GM19238 (cell line): ENCODE measurements at regions not wholly inside any gene's neighbourhood (a gene's known extent, or its start where the extent isn't known, plus 50 kb on each side); places are given as distances from the start of the nearest gene placed in this dataset.
A peak's percentile ranks its signal among the peaks of the same experiment; 100 is the strongest.
"Not testable (repeated sequence)": the region's sequence is repeated elsewhere in the genome, so short reads cannot be mapped to it uniquely, and the experiment has no call there.

Source experiments
- DNase-seq: peaks from one replicate; pipeline ENCODE4 v3.0.0; 2011; ENCODE audit warnings: low spot score; ENCODE audit not compliant: insufficient read length

- no peak for DNase-seq
Measured at GRCh38 chr2:153307223-153307622, 171.3 kb downstream of the RPRM start.

DNA sequence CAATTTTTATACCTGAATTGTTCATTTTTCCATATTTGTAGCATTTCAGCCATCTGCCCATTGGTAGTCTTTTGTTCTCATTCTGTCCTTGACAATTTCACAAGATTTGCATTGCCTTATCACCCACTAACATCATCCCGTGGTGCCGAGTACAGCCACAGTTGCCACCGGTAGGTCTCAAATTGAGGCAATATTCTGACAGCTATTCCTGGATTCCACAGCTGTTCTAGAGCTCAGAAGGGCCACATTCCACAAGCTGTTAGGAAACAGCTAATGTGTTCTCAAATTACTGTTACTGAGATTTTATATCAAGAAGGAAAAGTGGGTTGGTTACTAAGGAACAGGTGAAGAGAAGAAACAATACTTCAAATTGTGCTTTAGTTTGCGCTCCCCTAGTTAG lies 178.8 kb downstream of the RPRM start:
- no peak for DNase-seq

DNA sequence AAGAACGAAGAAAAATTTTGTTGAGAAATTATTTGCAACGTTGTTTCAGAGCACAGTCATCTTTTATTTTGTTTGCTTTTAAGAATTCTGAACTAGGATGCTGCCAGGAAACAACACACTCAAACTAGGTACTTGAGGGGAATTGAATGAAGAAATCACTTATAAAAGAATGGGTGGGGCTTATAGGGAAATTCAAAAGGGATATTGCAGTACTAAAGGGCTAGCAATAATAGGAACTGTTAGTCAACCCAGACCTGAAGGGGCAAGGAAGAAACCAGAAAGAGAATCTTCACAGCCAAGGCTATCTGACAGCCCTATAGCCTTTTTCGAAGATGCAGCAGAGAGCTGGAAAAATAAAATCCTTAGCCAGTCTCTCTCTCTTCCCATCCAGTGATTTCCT lies 179.3 kb downstream of the RPRM start:
- no peak for DNase-seq

GRCh38 chr2:153294199-153294786 lies 184.3 kb downstream of the RPRM start:
- no peak for DNase-seq

DNA sequence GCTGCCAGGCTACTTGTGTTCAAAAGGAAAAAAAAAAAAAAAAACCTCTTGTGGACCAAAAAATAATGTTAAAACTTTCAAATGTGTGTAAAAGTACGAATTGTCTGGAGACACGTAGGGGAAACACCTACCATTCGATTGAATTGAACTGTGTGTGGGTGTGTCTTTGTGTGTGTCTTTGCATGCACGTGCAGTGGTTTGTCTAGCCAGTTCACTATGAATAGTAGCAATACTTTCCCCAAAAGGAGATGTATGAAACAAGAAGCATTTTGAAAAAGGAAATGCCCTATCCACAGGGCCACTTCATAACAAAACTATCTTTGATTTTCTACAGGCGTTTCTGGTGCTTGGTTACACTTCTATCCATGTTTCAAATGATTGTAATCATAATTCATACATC lies 186.8 kb downstream of the RPRM start:
- DNase-seq: no peak

DNA sequence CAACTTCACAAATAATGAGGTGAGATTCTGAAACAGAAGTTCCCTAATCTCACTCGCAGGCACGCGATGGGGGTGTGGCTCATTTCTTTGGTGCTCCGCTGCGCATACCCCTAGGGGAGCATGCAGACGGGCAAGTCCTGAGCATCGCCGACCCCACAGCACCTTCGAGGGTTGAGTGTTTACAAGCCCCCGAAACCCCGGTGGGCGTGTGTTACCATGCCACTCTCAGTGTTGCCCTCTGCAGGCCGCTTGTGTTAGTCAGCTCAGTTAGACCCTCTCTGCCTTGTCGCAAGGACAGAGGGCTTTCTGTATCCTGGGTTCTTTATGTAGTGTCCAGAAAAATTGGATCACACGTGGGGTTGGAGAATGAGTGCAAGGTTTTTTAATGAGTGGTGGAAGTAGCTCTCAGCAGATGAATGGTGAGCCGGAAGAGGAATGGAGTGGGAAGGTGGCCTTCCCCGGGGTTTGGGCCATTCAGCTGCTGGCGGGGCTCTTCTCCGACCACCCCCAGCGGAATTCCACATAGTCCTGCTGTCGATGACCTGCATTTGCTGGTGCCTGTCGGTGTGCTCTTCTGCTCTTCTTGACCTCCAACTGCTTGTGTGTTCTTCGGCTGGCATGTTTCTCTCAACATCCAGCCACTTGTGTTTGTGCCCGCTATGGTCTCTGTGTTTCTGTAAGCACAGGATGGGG lies 191.3 kb downstream of the RPRM start:
- DNase-seq: no peak

DNA sequence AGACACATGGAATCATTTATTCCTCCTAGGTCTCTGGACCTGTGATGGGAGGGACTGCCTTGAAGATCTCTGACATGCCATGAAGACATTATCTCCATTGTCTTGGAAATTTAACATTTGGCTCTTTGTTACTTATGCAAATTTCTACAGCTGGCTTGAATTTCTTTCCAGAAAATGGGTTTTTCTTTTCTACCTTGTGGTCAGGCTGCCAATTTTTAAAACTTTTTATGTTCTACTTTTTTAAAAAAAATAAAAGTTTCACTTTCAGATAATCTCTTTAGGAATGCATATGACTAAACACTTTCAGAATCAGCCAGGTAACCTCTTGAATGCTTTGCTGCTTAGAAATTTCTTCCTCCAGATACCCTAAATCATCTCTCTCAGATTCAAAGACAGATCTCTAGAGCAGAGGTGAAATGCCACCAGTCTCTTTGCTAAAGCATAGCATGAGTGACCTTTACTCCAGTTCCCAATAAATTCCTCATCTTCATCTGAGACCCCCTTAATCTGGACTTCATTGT lies 209.6 kb downstream of the RPRM start:
- DNase-seq: no peak

DNA sequence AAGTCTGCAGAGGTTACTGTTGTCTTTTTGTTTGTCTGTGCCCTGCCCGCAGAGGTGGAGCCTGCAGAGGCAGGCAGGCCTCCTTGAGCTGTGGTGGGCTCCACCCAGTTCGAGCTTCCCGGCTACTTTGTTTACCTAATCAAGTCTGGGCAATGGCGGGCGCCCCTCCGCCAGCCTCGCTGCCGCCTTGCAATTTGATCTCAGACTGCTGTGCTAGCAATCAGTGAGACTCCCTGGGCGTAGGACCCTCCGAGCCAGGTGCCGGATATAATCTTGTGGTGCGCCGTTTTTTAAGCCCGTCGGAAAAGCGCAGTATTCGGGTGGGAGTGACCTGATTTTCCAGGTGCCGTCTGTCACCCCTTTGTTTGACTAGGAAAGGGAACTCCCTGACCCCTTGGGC lies 221.7 kb downstream of the RPRM start:
- DNase-seq: not testable (repeated sequence)

DNA sequence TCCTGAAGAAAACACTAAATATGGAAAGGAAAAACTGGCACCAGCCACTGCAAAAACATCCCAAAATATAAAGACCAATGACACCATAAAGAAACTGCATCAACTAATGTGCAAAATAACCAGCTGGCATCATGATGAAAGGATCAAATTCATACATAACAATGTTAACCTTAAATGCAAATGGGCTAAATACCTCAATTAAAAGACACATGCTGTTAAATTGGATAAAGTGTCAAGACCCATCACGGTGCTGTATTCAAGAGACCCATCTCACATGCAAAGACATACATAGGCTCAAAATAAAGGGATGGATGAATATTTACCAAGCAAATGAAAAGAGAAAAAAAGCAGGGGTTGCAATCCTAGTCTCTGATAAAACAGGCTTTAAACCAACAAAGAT lies 231.9 kb downstream of the RPRM start:
- not testable (repeated sequence) for DNase-seq

DNA sequence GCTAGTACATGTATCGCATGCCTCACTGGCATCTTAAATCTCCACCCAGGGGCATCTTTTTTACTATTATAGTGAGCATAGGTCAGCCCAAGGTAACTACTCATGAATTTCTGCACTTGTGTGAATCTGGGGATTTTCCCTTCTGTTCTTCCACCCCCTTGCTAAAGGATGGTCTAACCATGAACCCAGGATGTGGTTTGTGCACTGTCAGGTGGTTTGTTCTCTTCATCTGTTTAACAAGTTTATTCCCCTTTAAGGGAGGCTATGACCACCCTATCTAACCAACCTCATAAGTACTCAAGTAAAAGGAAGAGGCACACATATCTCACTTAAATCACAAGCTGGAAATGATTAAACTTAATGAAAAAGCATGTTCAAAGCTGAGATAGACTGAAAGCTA lies 243.0 kb downstream of the RPRM start:
- DNase-seq: peak; percentile 3

DNA sequence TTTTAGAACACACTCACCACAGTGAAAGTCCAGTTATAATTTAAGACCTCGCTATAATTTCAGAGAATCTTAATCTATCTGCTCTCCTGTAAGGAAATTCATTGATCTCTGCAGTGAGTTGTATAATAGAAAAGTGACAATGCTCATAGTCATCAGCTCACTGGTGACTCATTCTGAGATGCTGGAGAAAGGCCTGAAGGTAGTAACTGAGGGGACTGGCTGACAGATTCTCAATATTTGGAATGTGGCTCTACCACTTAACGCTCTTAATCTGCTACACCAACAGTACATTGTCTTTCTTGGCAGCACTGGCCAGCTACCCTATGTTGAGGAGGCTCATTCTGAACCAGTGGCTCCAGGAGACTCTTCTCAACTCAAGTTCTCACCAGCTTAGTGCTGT lies 246.1 kb downstream of the RPRM start:
- DNase-seq: no peak

GRCh38 chr2:153230977-153231376 lies 247.6 kb downstream of the RPRM start:
- no peak for DNase-seq

DNA sequence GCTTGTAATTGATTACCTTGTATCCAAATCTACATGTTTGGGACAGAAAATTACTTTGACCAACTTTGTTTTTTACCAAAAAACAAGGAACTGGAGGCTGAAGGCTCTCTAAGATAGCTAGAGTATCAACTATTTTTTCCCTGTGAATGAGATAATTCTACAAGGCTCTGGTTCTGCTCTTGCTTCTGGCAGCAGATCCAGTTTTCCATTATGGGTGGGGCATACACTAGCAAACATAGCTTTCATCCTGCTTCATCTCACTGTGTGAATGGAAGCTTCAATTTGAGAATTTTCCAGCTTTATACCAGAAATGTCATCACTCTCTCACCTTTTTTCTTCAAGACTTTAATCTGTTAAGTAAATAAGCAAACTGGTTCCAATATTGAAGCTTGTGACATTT lies 249.7 kb downstream of the RPRM start:
- no peak for DNase-seq

DNA sequence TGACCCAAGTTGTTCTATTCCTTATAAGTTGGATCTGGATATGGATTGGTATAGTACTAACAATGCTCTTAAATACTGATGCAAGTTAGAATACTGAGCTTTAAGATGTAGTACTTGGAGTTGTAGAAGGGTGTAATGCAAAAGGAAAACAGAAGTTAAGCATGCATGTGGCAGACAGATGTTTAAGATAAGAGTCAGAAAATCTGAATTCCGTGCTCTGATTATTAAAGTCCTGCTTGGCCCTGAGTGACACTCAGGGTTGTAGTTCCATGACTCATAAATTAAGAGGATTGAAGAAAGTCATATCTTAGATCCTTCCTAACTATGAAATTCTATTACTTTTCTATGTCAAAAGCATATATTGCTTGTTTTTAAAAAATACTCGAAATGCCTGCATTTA lies 250.6 kb downstream of the RPRM start:
- no peak for DNase-seq

DNA sequence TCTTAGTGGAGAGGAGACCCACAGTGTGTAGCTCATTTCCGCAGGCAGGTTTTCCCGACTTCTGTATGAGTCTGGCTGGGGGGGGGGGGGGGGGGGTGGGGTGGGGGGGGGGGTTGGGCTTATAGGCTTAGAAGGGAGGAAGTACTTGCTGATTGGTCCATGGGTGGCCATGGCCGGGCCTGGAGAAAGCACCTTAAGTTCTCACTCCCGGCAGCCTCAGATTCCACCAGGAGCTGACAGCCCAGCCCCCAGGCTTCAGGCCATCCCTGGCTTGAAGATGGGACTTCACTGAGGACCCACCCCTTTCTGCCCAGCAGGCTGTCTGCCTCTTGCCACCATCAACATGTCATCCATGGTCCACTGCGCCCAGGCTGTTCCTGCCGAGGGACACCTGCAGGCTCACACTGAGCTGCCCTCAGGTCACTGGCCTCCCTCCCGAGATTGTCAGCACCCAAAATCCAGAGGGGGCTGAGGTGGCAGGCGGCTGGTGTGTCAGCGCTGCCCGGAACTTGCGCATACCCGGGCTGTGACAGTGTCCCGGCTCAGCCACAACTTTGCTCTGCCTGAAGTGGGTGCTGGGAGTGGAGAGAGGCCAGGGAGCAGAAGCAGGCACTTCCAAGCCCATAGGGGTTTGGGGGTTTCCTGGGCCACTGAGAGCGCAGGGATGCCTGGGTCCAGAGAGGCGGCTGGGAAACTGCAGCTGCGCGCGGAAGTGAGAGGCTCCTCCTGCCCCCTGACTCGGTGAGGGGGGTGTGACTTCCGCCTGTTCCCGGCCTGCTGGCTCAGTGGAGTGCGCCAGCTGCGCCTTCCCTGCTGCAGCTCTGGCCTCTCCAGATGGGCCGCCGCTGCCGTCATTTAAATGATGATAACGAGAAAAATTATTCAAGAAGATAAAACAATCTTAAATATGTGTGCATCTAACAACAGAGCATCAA lies 256.1 kb downstream of the RPRM start:
- DNase-seq: no peak

DNA sequence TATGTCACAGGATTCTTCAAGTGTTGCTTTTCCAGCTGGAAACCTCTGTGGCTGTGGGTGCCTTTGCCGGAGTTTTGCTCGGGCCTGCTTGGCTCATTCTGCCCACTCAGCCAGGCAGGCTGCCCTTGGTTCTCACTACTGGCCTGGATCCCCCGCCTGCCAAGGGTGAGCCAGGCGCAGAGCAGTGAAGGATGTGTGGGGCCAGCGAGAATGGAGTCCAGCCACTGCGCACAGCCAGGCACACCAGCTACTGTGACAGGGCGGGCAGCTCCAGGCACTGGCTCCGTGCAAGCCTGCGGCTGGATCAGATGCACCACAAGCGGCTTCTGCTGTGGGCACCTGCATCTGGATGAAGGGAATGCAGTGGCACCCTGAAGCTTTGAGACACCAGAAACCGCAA lies 257.1 kb downstream of the RPRM start:
- DNase-seq: no peak

DNA sequence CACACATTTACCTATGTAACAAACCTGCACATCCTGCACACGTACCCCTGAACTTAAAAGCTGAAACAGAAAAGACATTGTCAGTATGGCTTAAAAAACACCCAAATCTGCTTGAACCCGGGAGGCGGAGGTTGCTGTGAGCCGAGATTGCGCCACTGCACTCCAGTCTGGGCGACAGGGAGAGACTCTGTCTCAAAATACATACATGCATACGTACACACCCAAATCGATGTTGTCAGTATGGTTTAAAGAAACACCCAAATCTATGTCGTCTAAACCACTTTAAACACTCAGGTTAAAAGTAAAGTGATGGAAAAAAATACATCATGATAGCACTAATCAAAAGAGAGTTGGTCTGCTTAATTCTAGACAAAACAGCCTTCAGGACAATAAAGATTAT lies 257.5 kb downstream of the RPRM start:
- DNase-seq: no peak

GRCh38 chr2:153218851-153219250 lies 259.7 kb downstream of the RPRM start:
- no peak for DNase-seq

DNA sequence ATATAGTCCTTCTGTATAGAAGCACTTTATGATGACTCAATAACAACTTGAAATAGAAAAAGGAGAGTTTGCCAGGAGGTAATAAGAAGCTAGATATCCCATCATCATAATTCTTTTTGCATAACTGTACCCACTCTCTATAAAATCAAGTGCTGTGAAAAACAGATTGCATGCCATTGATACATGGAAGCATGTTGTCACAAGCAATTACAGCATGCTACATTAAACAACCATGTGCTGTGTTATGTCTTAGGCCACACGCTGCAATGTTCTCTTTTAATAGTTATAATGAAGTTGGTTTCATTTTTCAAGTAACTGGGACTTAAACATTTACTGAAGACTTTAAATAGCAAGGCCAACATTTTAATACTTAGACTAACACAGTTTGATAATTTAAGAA lies 264.2 kb downstream of the RPRM start:
- DNase-seq: no peak

GRCh38 chr2:153213022-153213421 lies 265.5 kb downstream of the RPRM start:
- no peak for DNase-seq

GRCh38 chr2:153197402-153198386 lies 280.9 kb downstream of the RPRM start:
- no peak for DNase-seq
